H4 (cell line): ENCODE measurements at regions not wholly inside any gene's neighbourhood (a gene's known extent, or its start where the extent isn't known, plus 50 kb on each side); places are given as distances from the start of the nearest gene placed in this dataset.

Source experiments
- DNase-seq: peaks from one replicate; pipeline ENCODE4 v3.0.0-alpha.2; 2015; ENCODE audit warnings: low spot score

DNA sequence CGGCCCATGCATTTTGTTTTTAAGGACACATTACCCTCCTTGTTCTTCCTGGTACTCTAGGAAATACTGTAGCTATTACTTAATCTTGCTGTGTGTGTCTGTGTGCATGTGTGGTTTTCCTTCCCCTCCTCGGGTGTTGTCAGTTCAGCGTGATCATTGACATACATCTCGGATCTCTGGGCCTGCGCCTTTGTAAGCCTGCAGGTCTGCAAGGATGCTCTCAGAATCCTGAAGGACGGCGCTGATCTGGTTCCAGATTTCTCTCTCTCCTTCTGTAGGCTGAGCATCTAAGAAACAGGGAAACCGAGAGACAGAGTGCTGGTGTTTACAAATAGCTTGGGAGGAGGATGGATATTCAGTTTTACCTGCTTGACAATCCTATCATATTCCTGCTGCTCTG, 100.2 kb downstream of the CYRIA start:
- DNase-seq, result no peak

DNA sequence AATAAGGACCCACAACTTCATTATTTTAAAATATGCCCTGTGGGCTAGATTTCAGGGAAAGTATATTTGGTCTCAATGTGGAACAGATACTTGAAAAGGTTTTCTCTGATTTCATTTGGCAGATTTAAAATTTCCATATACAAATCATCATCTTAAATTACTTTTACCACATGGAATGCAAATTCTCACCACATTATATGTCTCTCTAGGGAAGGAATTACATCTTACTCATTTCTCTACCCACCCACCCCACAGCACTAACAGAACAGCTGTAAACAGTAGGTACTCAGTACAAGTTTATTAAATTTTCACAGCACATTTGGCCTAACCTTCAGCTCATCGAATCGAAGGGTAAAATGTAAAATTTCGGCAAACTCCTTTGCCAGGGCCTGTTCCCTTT, 104.0 kb downstream of the CYRIA start:
- DNase-seq, result no peak

DNA sequence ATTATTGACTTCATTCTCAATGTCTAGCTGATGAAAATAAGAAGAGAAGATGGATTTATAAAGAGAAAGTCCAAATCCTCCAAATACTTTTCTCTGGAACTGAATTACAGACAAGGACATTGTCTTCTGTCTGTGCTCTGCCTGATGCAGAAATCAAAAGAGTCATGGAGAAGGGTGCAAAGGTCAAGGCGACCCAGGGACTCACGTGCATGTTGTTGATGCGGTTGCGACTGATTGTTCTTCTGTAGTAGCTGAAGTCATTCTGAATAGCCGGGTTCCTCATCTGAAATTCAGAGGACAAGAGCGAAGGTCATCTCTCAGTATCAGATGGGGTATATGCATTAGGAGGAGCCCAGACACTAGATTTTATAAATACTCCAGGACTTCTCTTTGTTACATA, 104.4 kb downstream of the CYRIA start:
- no peak for DNase-seq

DNA sequence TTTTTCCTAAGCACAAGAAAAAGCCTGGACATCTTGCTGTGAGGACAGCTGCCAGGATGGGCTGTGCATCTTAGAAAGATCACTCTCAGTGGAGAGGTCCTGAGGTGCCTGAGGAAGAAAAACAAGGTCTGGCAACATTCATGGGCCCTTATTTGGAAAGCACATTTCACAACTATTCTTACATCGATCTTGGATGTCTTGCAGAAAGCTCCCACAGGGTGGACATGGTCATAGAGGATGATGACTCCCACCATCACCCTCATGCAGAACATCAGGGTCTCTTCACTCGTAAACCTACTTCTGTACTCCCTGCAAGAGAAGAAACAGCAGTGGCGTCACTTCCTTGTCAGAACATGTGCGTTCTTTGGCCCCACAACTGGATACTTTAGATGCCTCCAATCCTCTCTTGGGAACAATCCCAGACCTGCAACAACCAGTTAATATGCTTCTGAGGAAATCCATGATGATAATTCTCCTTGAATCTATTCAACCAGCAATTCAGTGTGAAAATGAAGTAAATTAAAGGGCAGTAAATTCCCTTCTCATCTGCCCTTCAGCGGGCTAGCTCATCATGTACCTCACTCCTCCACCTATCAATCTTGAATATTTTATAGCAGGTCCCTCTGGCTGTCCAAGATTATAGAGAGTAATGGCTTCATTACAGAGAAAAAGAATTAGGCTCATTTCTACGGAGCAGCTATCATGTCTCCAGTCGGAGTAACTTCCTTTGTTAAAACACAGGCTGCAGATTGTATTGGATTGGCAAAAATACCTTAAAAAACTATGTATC, 106.2 kb downstream of the CYRIA start:
- no peak for DNase-seq

DNA sequence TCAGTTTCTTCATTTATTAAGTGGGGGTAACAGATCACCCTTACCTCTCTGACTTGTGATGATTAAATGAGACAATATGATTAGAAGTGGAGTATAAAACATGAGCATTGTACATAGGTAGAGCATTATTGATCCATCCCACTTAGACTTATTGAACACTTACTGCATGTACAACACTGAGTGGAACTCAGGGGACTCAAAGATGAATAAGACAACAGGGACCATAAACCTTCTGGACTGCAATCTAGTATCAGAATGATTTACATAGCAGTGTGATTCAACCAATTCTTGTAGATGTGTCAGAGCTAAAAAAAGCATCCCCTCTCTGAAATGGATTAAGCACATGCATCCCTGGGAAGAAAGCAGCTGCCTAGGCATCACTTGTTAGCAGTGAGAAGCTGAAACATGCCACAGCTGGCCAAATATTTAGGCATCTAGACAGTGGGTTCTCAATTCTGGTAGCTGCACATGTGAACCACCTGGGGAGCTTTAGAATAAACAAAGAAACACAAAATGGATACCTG, 111.5 kb downstream of the CYRIA start:
- DNase-seq, result no peak

DNA sequence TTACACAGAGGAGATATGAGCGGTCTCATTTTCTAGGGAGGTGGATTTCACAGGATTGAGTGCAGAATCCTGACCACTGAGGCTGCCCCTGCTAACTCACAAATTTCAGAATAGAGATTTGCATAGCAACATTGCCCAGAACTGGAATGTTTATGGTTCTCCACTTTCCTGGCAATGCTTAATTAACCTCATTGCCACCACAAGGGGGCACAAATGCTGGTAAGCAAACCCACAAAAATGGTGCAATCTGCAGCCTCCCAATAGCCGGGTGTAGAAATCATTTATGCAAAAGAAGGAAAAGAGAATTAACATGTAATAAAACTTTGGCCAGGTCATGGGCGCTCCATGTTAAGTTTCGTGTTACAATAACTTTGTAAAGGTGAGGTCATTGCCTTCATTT, 112.4 kb downstream of the CYRIA start:
- no peak for DNase-seq

DNA sequence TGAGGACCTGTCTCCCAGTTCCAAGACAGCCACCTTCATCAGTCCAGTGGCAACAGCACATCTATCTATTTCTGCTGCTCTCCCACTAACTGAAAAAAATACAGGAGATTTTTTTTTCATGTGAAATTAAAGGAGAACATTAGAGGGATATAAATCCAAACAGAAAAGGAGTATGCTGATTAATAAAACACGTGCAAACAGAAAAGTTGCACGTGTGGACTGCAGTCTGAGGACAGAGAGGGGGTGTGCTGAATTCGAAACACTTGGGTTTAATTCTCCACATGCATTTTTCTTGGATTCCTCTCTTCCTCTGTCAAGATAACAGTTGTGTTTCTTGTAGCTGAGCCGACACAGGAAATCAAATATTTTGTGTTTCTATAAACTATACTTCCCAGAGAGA, 113.4 kb downstream of the CYRIA start:
- DNase-seq, result no peak

DNA sequence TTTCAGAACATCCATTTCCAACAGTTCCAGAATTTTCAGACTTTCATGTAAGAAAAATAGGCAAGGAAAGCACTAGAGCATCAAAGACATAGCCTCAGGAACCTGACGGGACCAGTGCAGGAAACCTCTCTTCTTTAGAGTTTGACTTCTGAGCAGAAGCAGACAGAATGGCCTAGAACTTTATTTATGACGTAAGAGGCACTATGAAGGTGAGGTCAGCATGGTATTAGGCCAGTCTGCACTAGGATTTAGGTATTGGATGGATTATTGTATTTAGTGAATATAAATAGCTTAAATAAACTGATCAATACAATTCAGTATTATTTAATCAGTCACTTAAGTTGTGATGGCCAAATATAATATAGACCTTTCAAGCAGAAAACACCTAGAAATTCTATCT, 117.6 kb downstream of the CYRIA start:
- no peak for DNase-seq

DNA sequence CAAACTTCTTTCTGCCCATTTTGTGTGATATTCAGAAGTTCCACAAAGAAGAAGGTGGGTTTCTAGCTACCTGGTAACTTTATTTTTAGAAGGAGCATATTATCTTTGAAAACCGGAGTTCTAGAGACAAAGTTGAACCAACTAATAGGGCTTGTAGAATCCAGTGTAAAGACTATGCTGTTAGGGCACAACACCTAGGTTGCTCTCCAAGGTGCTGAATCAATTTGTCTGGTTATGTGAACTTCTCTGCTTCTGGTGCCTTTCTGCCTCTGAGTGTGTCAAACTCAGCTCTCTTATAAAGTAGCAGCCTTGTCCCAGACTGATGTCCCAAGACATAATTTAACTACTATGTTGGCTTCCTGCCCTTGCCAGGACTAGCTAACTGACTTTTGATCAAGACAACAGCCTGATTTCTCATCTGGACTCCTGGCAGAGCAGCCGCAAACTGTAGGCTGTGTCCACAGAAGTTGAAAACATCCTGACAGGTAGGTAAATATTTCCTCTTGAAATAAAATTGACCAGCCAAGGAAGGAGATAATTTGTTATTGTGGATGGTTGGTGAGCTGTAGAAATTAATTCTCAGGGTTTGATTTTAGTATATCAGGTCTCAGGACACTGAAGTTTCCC, 119.4 kb downstream of the CYRIA start:
- DNase-seq, result no peak

DNA sequence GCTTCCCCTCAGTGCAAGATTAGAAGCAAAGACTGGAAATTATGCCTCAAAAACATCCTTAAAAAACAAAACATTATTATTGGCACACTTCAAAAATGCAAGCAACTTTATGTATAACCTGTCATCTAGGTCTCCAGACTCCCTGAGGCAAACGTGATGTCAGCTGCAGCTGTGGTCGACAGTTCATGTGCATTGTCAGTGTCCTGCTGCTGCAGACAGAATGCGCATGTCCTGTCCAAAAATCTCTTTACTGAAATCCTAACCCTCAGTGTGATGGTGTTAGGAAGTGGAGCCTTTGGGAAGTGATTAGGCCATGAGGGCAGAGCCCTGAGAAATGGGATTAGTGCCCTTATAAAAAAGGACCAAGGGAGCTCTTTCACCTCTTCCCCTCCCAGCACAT, 126.9 kb downstream of the CYRIA start:
- no peak for DNase-seq

DNA sequence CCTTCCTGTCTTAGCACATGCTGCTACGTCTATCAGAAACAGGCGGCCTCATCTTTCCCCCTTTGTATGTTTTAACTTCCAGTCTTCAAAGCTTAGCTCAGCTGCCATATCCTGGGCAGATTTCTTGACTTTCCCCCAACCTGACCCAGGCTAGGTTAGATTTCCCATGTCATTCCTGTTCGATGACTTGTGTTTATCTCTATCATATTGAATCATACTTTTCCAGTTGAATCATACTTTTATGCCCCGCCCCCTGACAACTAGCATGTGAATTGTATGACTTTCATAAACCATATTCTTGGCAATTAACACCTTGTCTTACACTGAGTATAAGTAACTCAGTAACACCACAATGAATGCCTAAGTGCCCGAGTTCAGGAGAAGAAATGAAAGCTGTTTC, 128.3 kb downstream of the CYRIA start:
- DNase-seq, result no peak

DNA sequence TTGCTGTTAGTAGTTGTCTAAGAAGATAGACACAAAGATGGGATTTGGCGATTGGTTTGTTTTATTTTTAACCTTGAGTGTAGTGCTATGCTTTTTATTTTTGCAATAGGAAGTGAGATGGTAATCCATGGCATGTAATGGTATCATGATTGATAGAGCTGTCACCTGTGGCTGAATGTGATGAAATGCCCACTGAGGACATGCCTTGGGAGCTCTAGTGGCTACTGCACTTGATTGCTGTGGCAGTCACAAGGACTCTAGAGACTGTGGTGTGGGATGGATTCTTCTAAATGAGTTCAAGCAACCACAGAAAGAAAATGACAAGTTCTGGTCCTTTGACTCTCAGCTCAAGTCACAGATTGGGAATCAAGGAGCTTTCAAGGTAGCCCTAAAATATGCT, 139.4 kb downstream of the CYRIA start:
- DNase-seq, result no peak

DNA sequence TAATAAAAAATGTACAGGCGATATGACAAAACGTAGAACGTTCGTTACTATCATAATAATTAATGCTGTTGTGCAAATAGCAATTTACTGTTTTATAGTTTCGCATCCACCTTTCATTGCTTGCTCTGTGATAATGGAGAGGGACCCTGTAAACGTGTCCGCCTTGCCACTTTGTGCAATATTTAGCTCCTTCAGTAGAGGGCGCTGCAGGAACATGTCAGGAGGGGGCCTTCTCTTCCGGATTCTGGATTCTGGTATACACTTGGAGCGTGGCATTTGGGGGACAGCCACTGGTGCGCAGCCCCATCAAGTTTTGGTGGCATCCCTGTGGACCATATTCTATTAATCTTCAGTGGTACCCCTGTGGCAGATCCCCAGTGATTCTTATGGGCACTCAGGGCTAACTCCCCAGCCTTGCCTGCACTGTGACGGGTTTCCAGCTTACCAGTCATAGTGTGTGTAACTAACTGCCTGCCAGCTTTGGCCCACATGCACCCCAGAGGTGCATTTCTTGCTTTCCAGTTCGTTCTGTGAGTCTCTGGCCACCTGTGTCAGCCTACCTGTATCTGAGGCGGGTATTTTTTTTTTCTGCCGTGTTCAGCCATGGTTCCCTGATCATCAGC, 140.3 kb downstream of the CYRIA start:
- DNase-seq, result no peak

DNA sequence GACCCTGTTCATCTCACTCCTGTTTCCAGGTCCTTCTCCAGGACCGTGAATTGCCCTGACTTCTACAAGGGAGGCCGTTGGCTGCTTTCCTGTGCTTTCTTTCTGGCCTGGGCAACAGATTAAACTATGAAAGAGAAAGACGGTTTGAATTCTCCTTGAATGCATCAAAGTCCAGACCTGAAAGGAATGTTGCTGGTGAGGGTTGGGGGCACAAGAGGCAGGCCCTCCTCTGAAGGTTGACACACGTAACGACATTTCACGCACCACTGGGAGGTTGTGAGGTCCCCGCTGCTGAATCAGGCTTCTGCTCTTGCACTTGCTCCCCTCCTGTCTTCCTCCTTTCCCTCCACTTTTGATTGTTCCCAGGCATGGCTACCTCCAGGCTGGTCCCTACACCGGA, 141.9 kb downstream of the CYRIA start:
- no peak for DNase-seq

DNA sequence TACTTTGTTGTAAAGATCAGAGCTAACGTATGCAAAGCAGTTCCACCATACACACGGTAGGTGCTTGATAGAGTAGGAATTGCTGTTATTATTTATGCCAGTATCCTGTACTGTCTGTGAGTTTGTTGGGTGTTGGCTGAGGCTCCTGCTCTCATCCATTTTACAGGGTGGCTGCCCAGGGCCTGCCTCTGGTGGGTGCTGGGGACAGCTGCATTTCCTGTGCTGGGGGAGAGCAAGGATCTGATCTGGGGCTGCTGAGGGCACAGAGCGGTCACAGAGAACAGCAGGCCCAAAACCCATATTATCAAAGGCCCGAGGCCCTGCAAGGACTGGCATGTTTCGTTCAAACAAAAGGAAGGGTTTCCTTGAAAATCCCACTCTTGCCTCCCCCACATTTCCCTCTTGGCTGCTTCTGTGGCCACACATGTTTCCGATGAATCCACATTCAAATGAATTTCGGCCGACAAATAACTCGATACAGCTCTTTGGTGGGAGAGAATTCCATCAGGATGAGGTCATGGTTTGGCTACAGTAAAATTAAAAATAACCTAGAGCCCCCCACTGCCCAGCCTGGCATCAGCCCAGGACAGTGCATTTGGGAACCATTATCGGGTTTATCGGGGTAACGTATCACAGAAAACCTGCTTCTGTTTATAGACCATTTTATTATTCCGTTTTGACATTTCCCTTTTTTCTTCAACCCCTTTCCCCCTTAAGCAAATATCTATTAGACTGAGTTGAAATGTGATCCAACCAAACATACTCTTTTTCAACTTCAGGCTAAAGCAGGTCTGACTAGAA, 143.4 kb downstream of the CYRIA start:
- no peak for DNase-seq

DNA sequence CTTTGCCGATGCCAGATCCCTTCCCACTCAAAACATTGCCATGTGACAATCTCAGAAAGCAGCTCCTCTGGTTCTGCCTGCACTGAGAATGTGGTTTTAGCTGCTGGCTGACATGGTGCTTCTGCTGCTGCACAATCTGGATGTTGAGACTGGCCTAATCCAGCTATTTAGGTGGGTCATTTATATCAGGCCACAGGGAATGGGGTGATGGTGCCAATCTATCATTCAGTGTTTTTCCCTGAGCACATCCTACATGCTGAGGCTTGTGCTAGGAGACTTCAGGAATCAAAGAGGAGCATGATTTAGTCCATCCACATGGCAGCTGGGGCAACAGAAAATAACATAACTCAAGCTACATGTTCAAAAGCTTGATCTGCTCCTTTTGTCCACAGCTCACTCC, 144.7 kb downstream of the CYRIA start:
- DNase-seq, result no peak

DNA sequence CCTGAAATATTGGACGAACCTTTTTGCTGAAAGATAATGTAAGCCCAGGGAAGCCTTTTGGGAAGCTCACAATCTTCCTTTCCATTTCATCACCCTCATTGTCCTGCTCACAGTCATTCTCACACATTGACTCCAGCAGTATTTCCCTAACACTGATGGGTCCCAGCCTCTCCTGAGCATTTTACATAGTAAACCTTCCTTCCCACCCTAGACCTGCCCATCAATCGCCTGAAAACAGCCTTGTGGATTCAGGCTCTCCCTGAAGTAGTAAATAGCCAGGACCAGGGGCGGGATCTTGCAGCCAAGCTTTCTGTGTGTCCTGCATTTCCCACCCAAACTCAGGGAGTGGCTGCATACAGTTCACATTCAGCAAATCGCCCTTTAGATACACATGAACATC, 149.9 kb downstream of the CYRIA start:
- DNase-seq, result no peak

DNA sequence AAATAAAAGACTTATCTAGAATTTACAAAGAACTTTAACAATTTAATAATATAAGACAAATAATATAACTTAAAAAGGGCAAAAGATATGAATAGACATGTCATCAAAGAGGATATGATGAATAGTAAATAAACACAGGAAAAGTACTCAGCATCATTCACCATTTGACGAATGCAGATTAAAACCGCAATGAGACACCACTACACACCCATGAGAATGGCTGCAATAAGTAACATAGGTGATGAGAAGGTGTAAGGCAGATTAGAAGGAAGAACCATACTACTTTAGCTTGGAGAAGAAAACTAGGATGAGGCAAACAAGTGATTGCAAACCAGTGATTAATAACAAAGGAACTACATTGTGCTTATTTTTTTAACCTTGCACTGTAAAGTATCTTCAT, 152.0 kb downstream of the CYRIA start:
- no peak for DNase-seq

DNA sequence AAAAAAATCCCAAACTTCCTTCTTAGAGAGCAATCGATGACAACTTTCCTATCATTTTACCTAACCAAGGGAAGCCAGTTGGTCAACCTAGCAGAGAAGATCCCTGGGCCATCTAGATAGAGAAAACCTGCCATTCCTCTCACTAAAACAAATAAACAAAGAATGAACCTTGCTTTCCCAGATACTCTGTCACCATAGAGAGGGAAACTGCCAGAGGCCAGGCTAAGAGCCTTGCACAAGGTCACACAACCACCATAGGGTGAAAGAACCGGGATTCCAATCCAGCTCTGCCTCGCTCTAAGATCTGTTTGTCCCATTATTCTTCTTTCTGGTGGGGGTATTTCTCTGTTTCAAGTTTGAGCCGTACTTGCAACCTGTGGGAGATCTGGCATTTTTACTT, 154.6 kb downstream of the CYRIA start:
- no peak for DNase-seq

DNA sequence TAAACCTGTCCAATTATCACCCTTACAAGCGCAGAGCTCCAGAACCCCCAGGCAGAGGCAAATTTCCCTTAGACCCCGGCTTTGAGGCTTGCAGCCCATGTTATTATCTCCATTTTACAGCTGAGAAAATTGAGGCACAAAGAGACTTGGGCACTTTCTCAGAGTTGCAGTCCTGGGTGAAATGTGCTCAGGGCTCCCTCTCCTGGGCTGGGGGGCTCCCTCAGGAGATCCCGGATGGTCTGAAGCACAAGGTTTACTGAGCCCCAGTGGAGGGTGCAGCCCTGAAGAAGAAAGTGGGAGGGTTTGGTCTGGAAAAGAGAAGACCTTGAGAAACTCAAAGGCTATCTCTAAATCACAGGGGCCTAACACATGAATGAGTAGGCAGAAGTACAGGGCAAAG, 156.6 kb downstream of the CYRIA start:
- no peak for DNase-seq

DNA sequence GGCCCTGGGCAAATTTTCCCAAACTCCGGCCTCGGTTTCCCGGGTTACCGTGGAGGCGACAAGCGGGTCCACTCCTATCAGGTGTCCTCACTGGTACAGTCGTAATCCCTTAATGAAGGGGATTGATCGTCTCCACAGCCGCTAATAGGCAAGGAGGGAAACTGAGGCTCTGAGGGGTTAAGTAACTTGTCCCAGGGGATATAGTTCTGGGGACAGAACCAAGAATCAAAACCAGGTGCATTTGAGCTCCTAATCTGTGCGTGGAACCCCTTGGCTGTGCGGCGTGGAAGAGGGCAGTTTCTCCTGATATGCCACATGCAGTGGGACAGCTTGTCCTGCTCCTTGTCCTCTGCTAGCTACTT, 157.2 kb downstream of the CYRIA start:
- DNase-seq, result no peak
